Muscle of leg (tissue), 3 donors: ENCODE measurements at regions not wholly inside any gene's neighbourhood (a gene's known extent, or its start where the extent isn't known, plus 50 kb on each side); places are given as distances from the start of the nearest gene placed in this dataset.
"Not testable (repeated sequence)": the region's sequence is repeated elsewhere in the genome, so short reads cannot be mapped to it uniquely, and the experiment has no call there.

Experiments used
- DNase-seq: peaks from one replicate; pipeline ENCODE4 v3.0.0; 2013
- H3K27ac ChIP-seq: one replicate; pipeline ENCODE4 v1.5.1; 2013; ENCODE audit warnings: mild to moderate bottlenecking, low read length, control low read depth
- H3K27me3 ChIP-seq: one replicate; pipeline ENCODE4 v1.6.1; 2013; ENCODE audit warnings: low read length; ENCODE audit not compliant: control insufficient read depth, insufficient read depth
- H3K36me3 ChIP-seq: one replicate; pipeline ENCODE4 v1.6.1; 2013; ENCODE audit warnings: low read length; ENCODE audit not compliant: control insufficient read depth, insufficient read depth
- H3K4me1 ChIP-seq: one replicate; pipeline ENCODE4 v1.6.1; 2013; ENCODE audit warnings: low read length; ENCODE audit not compliant: control insufficient read depth, insufficient read depth
- H3K4me3 ChIP-seq: one replicate; pipeline ENCODE4 v1.5.1; 2013; ENCODE audit warnings: low read length, control low read depth
- H3K9me3 ChIP-seq: replicated peaks from 2 replicates; pipeline ENCODE4 v1.6.1; 2013; ENCODE audit warnings: low read depth, low read length; ENCODE audit not compliant: control insufficient read depth
- WGBS: methylation state at CpG from one replicate; pipeline ENCODE4 v1.1.5; 2013; ENCODE audit warnings: missing lambda C conversion rate; ENCODE audit not compliant: insufficient coverage; 5-methylcytosine and 5-hydroxymethylcytosine counted together

- H3K4me3 ChIP-seq = no peak overlapping the region
- 89% methylated on average over 2 of the region's 2 CpGs for WGBS
- no peak for DNase-seq
- H3K4me1 ChIP-seq = no peaks in the 10 kb centered on the region
- no peaks in the 10 kb centered on the region for H3K36me3 ChIP-seq
- no peaks in the 10 kb centered on the region for H3K27me3 ChIP-seq
- H3K9me3 ChIP-seq = no peaks in the 10 kb centered on the region
- no peak overlapping the region for H3K27ac ChIP-seq
These were observed 769.8 kb downstream of the EPHA3 start for GRCh38 chr3:89877230-89877629.

GRCh38 chr3:89889386-89889785 lies 782.0 kb downstream of the EPHA3 start:
- no peak overlapping the region for H3K4me3 ChIP-seq
- DNase-seq = no peak
- H3K27me3 ChIP-seq = no peaks in the 10 kb centered on the region
- no peak overlapping the region for H3K27ac ChIP-seq
- no peaks in the 10 kb centered on the region for H3K36me3 ChIP-seq
- H3K4me1 ChIP-seq = no peaks in the 10 kb centered on the region
- peaks cover 4% of the 10 kb centered on the region for H3K9me3 ChIP-seq

GRCh38 chr3:89908711-89909213 lies 801.3 kb downstream of the EPHA3 start:
- no peaks in the 10 kb centered on the region for H3K4me1 ChIP-seq
- H3K36me3 ChIP-seq = no peaks in the 10 kb centered on the region

GRCh38 chr3:89912031-89912430 lies 804.6 kb downstream of the EPHA3 start:
- Histone ChIP-seq H3K4me3 (no peak overlapping the region), H3K27ac (no peak overlapping the region), H3K4me1 (no peaks in the 10 kb centered on the region), H3K9me3 (no peaks in the 10 kb centered on the region), H3K36me3 (no peaks in the 10 kb centered on the region), H3K27me3 (no peaks in the 10 kb centered on the region)
- no peak for DNase-seq
- WGBS = no CpG with 5 or more reads among the region's 6 CpGs

More at GRCh38 chr3:89908711-89909213, 801.3 kb downstream of the EPHA3 start:
- Histone ChIP-seq H3K27ac (no peak overlapping the region), H3K27me3 (no peaks in the 10 kb centered on the region), H3K4me3 (no peak overlapping the region), H3K9me3 (no peaks in the 10 kb centered on the region)
- no peak for DNase-seq

- Histone ChIP-seq H3K4me1 (no peaks in the 10 kb centered on the region), H3K36me3 (no peaks in the 10 kb centered on the region), H3K27ac (no peak overlapping the region), H3K4me3 (no peak overlapping the region), H3K27me3 (no peaks in the 10 kb centered on the region), H3K9me3 (peaks cover 2% of the 10 kb centered on the region)
- peak; percentile 34 for DNase-seq
- no CpG with 5 or more reads among the region's 2 CpGs for WGBS
These were observed 816.6 kb downstream of the EPHA3 start for GRCh38 chr3:89923921-89924610.

- H3K9me3 ChIP-seq = peaks cover 2% of the 10 kb centered on the region
- no peaks in the 10 kb centered on the region for H3K36me3 ChIP-seq
- WGBS = no CpG with 5 or more reads among the region's 3 CpGs
- H3K4me1 ChIP-seq = no peaks in the 10 kb centered on the region
- H3K27ac ChIP-seq = no peak overlapping the region
- peak; percentile 20 for DNase-seq
- H3K4me3 ChIP-seq = no peak overlapping the region
- no peaks in the 10 kb centered on the region for H3K27me3 ChIP-seq
These were observed 818.6 kb downstream of the EPHA3 start for GRCh38 chr3:89925976-89926375.

- no peak overlapping the region for H3K4me3 ChIP-seq
- H3K27ac ChIP-seq = no peak overlapping the region
- no peaks in the 10 kb centered on the region for H3K36me3 ChIP-seq
- no peak for DNase-seq
- H3K4me1 ChIP-seq = no peaks in the 10 kb centered on the region
- WGBS = 100% methylated on average over 3 of the region's 5 CpGs
- no peaks in the 10 kb centered on the region for H3K27me3 ChIP-seq
- peaks cover 6% of the 10 kb centered on the region for H3K9me3 ChIP-seq
These were observed 825.5 kb downstream of the EPHA3 start for GRCh38 chr3:89932882-89933281.

GRCh38 chr3:89944461-89944860 lies 837.0 kb downstream of the EPHA3 start:
- H3K27ac ChIP-seq = not testable (repeated sequence)
- WGBS = 100% methylated on average over 2 of the region's 14 CpGs

GRCh38 chr3:89946884-89947283 lies 839.5 kb downstream of the EPHA3 start:
- DNase-seq = peak; percentile 27
- no peak overlapping the region for H3K27ac ChIP-seq
- no CpG with 5 or more reads among the region's 1 CpG for WGBS

More at GRCh38 chr3:89944461-89944860, 837.0 kb downstream of the EPHA3 start:
- not testable (repeated sequence) for DNase-seq, H3K36me3 ChIP-seq, H3K4me3 ChIP-seq, H3K4me1 ChIP-seq, H3K9me3 ChIP-seq, H3K27me3 ChIP-seq

GRCh38 chr3:89947337-89947954 lies 840.0 kb downstream of the EPHA3 start:
- no peak overlapping the region for H3K4me3 ChIP-seq
- 67% methylated on average over 5 of the region's 5 CpGs for WGBS
- H3K4me1 ChIP-seq = peaks cover 5% of the 10 kb centered on the region
- H3K9me3 ChIP-seq = no peaks in the 10 kb centered on the region
- no peak for DNase-seq
- no peak overlapping the region for H3K27ac ChIP-seq
- H3K36me3 ChIP-seq = no peaks in the 10 kb centered on the region
- no peaks in the 10 kb centered on the region for H3K27me3 ChIP-seq

More at GRCh38 chr3:89946884-89947283, 839.5 kb downstream of the EPHA3 start:
- Histone ChIP-seq H3K36me3 (no peaks in the 10 kb centered on the region), H3K27me3 (no peaks in the 10 kb centered on the region), H3K9me3 (no peaks in the 10 kb centered on the region), H3K4me1 (peaks cover 5% of the 10 kb centered on the region), H3K4me3 (no peak overlapping the region)
